ENCODE measurements at regions not wholly inside any gene's neighbourhood (a gene's known extent, or its start where the extent isn't known, plus 50 kb on each side); places are given as distances from the start of the nearest gene placed in this dataset.

DNA sequence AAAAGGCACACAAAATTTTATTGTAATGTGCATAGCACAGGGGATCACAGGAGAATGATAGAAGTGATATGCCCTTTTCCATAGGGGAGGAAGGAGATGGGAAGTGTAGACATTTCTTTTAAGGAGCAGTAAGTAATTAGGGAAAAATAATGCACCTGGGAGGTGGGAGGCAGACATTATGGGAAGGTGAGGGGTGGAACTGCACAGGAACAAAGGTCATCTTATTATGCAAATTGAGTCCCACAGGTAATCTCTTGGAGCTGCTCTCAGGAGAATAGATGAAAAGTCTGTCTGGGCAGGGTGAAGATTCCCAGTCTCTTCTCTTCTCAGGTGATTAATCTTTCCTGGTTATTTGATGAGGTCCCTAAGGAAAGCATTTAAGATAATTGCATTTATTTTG lies 331.5 kb downstream of the ENC1 start:
- TF ChIP-seq, protein P1, sequence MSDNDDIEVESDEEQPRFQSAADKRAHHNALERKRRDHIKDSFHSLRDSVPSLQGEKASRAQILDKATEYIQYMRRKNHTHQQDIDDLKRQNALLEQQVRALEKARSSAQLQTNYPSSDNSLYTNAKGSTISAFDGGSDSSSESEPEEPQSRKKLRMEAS (IDR thresholded peaks at IDR 0.05), result no peak
- no peak for TF ChIP-seq EP300 (IDR thresholded peaks at IDR 0.05; ENCODE audit: borderline replicate concordance)
- TF ChIP-seq, protein P2, sequence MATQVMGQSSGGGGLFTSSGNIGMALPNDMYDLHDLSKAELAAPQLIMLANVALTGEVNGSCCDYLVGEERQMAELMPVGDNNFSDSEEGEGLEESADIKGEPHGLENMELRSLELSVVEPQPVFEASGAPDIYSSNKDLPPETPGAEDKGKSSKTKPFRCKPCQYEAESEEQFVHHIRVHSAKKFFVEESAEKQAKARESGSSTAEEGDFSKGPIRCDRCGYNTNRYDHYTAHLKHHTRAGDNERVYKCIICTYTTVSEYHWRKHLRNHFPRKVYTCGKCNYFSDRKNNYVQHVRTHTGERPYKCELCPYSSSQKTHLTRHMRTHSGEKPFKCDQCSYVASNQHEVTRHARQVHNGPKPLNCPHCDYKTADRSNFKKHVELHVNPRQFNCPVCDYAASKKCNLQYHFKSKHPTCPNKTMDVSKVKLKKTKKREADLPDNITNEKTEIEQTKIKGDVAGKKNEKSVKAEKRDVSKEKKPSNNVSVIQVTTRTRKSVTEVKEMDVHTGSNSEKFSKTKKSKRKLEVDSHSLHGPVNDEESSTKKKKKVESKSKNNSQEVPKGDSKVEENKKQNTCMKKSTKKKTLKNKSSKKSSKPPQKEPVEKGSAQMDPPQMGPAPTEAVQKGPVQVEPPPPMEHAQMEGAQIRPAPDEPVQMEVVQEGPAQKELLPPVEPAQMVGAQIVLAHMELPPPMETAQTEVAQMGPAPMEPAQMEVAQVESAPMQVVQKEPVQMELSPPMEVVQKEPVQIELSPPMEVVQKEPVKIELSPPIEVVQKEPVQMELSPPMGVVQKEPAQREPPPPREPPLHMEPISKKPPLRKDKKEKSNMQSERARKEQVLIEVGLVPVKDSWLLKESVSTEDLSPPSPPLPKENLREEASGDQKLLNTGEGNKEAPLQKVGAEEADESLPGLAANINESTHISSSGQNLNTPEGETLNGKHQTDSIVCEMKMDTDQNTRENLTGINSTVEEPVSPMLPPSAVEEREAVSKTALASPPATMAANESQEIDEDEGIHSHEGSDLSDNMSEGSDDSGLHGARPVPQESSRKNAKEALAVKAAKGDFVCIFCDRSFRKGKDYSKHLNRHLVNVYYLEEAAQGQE (IDR thresholded peaks at IDR 0.05; ENCODE audit: low read depth), result no peak
- no peak for TF ChIP-seq RAD21 (IDR thresholded peaks at IDR 0.05; ENCODE audit: low read depth)
